Activated naive CD4-positive, alpha-beta T cell treated with anti-CD3 and anti-CD28 coated beads, Interleukin-2, amount 50 U/mL, for 16 hours (primary cell): ENCODE measurements at regions not wholly inside any gene's neighbourhood (a gene's known extent, or its start where the extent isn't known, plus 50 kb on each side); places are given as distances from the start of the nearest gene placed in this dataset.
"Not testable (repeated sequence)": the region's sequence is repeated elsewhere in the genome, so short reads cannot be mapped to it uniquely, and the experiment has no call there.

Experiments
- DNase-seq: peaks from one replicate; pipeline ENCODE4 v3.0.0-alpha.2; 2020

DNA sequence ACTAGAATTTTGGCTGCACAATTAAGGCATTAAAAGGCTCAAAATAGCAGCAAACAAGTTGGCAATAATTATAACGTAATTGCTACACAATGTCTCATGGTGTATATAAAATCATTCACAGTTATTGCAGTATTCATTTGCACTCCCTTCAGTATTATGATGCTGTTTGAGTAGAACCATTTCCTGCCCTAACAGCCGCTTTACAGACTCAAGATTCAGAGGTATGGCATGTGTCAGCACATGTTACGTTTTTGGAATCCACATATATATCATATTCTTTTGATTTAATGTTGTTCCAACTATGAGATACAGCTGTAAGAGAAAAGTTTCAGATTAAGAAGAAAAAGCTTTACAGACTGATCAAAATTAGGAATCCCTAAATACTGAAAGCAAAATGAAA lies 56.3 kb upstream of the NCKAP5 start:
- no peak for DNase-seq

DNA sequence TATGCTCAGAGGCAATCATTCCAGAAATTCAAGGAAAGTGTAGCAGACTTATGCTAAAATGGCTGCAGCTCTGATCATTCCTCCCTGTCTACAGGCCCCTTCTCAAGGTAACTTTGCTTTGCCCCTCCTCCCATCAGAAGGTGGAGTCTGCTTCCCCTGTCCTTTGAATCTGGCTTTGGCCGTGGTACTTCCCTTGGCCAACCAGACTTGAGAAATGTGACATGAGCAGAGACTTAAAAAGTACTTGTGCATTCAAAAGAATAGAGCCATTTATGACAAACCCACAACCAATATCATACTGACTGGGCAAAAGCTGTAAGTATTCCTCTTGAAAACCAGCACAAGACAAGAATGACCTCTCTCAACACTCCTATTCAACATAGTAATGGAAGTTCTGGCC lies 59.5 kb upstream of the NCKAP5 start:
- no peak for DNase-seq

DNA sequence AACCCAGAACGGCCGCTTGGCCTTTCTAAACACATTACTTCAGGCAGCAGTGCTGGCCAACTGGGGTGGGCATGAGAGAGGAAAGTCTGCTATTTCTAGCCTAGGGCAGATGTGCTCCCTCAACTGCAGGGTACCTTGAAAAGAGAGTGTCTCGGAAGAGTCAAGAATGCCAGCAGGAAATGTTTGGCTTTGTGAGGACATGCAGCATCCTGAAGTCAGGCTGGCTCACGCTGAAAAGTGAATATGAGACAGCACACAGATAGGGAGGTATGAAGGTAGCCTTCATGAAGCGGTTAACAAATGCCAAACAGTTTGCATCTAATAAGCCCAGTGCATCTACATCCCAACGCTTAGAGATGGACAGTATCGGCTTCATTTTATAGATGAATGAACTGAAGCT lies 65.0 kb upstream of the NCKAP5 start:
- no peak for DNase-seq

DNA sequence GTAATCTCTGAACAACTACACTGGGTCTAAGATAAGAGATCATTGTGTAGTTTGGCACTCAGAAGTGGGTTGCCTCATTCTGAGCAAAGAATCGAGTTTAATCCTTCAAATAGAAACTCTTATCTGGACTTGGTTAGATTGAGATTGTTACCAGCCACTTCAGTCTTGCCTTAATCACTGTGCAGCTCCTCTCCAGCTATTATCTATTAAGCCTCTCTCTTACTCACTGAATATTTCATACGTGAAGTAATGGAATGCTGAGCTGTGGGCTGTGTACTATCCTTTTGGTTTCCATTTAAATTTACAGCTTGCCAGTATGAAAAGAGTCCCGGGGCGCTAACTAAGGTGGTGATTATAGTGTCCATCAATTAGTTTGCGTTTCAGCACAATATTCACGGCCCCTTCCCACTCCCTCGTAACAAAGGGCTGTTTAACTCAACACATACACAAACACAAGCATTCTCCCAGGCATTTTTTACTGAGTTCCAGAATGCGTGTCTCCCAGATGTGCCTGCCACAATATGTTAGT lies 65.7 kb upstream of the NCKAP5 start:
- DNase-seq = no peak

DNA sequence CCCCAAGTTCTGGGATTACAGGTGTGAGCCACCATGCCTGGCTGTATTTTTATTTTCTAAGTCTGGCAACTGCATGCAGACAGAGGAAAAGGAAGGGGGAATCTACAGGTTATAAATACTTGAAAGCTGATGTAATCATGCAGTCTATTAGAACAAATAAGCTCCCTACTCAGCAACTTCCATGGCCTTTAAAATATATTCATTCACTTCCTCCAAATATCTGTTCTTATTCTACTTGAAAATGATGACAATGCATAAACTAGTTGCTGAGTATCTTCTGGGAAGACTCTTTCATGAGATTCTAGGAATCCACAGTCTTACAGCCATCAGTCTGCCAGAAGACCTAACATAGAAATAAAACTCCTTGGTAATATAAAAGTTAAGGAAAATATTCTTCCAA lies 66.9 kb upstream of the NCKAP5 start:
- DNase-seq = no peak

DNA sequence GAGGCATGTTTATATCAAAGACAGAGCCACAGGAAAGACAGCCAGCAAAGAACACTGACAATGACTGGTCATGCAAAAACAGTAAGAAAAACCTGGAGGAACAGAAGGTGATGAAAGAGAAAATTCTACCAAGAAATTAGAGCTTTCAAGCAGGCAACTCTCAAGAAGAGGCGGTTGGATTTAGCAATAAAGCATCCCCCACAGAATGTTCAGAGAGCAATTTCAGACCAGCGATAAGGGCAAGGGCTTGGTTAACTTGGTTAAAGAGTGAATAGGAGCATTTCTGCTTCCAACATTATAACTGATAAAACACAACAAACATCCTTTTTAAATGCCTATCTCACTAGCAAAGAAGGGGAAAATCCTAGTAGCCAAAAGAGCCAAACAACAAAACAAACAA lies 68.0 kb upstream of the NCKAP5 start:
- no peak for DNase-seq

DNA sequence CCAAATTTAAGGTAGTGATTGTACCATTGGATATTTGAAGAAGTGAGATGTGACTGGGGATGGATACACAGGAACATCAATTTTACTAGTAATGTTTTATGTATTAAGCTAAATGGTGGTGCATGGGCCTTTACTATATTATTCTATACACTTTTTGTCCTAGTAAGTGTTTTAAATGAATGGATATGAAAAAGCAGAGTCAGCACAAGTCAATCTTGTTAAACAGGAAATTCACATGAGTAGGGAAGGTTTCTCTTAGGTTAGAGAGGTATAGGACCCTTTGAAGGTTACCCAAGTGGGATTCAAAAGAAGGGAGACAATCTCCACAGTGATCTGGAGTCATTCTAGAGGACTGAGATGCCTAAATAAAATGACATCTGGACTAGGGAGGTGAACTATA lies 71.8 kb upstream of the NCKAP5 start:
- DNase-seq = no peak

DNA sequence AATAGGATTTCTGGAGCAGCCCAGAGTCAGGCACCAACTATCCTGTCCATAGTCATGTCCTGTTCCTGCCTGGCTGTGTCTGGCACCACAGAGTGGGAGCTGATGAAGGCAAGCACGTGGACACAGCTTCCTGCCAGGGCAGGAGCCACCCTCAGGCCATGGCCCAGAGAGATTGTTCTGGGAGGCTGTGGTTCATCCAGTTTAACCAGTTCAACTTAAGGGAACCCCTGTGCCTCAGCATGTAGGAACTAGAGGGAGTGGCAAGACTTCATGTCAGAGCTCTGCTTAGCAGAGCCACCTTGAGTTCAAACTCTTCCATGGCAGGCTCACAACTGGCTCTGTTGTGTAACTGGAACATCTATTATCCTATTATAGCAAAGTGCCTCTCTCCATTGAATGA lies 73.2 kb upstream of the NCKAP5 start:
- DNase-seq = no peak

DNA sequence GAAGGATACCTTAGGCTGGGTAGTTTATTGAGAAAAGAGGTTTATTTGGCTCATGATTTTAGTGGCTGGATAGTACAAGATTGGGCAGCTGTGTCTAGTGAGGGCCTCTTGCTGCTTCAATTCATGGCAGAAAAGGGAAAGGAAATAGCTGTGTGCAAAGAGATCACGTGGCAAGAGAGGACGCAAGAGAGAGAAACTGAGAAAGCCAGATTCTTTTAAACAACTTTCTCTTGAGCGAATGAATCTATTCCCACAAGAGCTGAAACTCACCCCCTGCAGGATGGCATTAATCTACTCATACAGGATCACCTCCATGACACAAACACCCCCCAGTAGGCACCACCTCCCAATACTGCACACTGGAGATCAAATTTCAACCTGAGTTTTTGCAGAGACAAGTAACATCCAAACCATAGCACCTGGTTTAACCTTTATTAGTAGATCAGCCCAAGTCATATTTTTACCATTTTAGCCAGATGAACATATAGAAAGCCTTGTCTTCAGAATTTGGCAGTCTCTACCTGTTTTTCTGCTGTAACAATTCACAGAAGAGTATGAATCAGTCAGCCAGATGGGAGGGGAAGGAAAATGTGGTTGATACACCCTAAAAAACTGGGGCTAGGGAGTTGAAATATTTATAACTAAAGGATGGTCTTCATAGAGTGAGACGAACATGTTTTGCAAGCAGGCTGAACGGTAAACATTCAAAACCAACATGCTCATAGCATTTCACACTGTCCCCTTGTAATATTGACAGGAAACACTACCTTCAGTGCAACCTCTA lies 73.9 kb upstream of the NCKAP5 start:
- no peak for DNase-seq

DNA sequence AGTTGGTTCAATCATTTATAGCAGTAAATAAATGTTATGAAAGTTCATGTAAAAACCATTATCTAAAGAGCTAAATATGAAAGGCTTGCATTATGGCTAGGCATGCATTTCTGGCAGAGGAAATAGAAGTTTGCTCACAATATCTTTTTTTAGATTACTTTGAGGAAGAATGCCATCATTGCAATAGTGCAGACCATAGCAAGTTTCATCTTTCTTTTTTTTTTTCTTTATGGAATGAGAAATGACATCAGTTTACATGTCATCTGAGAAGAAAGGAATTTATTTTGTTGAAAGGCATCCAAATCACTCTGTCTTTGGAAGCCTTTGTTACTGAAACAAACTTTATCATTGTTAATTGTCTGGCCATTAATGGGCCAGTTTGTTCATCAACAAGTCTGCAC lies 74.5 kb upstream of the NCKAP5 start:
- DNase-seq = no peak

DNA sequence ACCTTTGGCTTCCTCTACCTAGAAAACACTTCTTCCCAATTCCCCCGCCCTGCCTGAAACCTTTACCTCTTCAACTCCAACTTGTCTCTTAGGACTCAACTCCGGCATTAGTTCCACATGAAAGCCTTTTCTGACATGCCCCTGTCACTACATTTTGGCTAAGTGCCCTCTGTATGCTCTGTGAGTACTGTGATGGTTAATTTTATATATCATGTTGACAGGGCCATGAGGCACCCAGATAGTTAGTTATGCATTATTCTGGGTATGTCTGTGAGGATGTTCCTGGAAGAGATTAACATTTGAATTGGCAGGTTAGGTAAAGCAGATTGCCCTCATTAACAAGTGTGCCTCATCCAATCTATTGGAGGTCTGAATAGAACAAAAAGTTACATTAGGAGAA lies 75.6 kb upstream of the NCKAP5 start:
- DNase-seq = no peak

DNA sequence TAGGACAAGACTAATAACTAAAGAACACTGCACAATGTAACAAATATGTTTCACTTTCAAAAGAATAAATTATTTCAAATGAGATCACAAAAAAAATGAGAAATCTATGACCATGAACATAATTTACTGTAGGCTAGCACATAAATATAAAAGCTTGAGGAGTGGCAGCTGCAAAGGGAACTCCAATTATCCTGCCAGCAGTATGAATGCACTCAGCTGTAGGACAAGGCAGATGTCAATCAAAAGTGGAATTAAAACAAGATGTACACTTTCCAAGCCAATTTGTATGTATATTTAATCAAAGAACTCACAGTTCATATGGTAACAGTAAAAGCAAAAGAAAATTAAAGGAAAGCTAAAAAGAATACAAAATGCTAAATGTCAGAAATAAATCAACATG lies 76.6 kb upstream of the NCKAP5 start:
- no peak for DNase-seq

DNA sequence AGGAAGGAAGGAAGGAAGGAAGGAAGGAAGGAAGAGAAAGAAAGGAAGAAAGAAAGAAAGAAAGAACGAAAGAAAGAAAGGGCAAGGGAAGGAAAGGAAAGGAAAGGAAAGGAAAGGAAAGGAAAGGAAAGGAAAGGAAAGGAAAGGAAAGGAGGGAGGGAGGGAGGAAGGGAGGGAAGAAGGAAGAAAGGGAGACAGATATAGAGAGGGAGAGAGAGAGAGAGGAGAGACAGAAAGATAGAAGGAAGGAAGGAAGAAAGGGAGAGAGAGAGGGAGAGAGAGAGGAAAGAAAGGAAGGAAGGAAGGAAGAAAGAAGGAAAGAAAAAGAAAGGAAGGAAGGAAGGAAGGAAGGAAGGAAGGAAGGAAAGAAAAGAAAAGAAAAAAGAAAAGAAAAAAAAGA lies 79.1 kb upstream of the NCKAP5 start:
- not testable (repeated sequence) for DNase-seq

DNA sequence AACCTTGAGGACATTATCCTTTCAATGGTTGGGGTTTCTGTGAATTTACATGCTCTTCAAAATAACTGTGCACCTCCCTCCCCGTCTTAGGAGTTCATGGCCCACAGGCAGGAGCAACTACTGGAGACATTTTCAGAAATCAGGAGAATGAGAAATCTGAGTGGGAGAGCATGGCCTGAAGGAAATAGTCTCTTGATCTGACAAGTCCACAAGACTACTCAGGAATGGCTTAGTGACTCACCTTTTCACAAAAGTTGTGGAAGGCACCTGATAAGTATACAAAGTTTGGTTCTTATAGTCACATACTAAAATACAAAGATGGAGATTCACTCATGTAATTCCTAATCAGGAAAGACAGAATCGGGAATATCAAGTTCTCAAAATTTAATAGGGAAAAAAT lies 83.6 kb upstream of the NCKAP5 start:
- no peak for DNase-seq

DNA sequence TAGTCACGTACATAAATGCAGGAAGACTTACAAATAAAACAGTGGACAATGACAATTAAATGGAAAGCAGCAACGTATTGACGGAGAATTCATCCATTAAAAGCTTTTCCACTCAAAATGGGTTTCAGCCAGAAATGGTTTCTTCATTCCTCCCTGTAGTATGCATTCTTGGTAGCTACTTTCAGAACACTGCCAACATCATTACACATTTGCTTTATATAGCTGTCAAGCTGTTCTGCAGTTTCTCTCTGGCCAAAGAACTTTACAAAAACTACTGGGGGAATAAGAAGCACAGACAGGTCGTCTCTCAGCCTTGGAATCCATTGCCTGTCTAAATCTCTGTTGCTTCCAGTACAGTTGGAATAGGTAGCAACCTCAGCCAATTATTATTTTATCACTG lies 84.1 kb upstream of the NCKAP5 start:
- no peak for DNase-seq

DNA sequence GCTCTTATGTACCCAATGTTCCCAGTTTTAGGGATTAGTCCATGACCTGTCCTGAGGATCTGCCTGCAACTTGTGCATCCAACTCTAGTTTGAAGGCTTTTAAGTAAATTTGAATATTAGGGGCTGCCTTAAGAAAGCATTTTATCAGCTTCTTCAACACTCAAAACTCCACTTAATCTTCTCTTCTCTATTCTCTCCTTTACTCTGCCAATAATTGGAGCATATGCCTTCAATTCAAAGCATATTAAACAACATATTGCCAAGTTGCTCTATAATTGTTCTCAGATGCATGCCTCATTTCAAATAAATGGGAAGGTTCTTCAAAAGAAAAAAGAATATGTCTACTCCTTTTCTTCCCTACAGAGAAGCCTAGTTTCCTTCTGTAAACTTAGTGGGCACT lies 84.8 kb upstream of the NCKAP5 start:
- no peak for DNase-seq

DNA sequence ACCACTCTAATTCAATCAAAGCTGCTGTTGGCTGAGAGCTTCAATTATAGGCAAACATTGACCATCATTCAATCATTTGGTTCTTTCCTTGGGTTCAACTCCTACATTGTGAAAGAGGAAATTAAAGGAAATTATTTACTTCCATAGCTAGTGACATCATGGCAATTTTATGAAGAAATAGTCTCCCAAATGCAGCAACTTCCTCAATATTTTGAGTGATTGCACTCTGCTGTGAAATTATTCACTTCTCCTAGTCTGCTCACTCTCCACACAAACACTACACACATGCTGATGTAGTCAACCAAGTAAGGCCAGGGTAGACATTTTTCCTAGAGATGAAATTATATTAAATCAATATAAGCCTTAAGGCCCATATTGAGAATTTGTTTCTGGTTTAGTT lies 86.7 kb upstream of the NCKAP5 start:
- DNase-seq = no peak

DNA sequence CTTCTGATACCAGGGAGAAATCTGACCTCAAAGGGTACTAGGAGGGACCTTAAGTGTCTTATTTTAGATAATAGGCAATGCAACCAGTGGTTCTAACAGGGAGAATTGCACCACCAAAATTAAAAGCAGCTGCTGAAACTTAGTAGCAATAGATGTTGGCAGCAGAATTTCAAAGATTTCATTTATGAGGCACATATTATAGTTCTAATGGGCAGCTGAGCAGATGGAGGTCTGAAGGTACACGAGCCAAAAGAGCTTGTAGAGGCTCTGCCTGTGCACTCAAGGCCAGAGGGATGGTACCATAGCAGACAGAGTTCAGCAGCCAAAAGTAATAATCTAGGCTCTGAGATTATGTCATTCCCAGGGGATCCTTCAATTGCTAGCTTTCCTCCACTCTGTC lies 87.3 kb upstream of the NCKAP5 start:
- DNase-seq = no peak

DNA sequence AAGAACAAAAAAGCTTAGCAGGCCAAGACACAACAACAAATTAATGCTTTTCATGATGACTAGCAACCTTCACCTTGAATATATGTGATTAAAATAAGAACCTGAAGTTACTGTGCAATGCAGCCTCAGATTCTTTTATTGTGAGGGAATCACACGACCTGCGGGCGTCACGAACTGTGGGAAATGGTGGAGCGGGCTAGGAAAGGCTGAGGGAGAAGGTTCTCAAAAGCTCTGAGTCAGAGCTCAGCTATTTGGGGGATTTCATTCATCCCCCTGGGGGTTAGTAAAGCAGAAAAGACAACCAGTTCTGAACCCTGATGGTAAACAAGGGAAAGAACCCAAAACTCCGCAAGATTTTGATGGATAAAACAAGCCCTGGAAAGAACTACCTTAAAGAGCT lies 89.3 kb upstream of the NCKAP5 start:
- no peak for DNase-seq

DNA sequence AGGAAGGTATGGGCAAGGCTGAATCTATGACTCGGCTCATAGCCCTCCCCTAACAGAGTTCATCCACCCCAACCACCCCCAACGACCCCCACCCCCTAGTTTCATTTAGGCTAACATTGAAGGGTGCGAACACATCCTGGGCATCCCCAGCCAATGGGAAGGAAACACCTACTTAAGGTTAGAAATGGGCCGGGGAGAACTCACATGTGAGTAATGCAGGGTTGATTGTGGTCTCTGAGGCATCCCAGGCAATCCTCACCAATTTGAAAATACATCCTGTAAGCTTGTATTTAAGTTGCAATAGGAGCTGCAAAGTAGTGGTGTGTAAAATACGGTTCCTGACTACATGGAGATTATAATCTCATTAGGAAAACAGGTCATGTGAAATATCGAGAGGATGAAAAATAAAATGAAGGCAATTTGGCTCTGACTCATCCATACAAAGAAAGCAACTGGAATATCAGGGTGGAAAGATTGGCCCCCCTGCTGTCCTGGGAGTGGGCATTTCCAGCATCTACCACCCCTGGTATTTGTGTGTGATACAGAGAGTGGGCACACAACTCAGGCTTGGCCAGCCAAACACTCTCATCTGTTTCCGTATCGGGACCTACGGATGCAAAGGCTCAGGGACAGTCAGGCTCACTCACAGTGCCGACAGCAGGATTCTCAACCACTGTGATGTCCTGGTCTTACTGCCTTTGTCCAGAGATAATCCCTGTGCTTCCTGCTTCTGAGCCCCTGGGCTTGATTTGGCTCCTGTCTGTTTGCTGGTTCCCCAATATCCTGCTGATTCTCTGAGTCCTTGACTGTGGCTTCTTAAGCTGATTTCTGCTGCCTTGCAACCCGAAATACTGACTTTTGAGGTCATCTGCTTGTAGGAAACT lies 90.0 kb upstream of the NCKAP5 start:
- DNase-seq = no peak

DNA sequence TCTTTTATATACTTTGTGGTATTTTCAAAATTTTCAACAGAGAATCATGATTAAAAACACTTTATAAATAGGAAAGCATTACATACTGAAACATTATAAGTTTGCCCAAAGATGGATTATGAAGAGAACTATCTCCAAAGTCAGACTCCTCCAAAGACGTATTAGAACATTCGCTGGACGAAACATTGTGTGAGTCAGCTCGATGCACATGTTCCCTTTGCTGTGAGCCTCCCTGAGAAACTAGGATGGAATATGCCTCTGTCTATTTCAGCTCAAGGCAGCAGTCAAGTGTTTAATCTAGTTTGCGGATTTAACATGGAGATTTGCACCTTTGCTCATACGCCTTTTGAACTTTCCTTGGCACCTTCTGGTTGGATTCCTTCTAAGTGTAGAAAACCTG lies 92.2 kb upstream of the NCKAP5 start:
- DNase-seq = no peak

DNA sequence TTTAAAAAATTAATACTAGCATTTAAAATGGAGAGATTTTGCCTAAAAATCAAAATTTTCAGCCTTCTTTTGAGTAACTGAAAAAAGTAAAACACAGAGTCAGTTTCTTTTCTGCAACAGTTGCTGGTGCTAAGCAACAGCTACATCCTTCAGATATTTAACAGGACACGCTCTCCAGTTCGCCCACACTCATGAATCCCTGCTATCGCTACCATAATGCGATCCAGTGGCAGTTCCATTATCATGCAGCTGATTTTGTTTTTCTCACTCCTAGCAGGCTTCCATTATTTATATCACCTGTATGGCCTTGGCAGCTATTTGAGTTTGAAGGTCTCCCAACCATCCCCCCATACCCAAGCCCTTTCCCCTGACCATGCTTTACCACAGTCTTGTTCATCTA lies 93.1 kb upstream of the NCKAP5 start:
- no peak for DNase-seq

DNA sequence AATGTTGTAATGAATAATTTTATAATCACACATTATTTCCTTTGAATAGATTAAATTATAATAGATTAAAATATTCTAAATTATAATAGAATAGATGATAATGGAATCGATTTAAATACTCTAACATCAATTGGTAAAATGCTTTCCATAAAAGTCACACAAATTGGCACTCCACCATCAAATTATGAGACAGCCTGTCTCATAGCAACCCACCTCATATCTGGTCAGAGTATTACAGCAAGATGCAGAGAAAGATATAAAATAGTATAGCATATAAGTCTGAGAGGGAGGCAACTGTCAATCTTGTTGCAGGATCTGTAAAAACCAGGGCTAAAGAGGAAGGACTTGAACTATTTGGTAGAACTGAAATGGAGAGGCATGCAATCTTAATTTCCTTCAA lies 98.4 kb upstream of the NCKAP5 start:
- DNase-seq = no peak

DNA sequence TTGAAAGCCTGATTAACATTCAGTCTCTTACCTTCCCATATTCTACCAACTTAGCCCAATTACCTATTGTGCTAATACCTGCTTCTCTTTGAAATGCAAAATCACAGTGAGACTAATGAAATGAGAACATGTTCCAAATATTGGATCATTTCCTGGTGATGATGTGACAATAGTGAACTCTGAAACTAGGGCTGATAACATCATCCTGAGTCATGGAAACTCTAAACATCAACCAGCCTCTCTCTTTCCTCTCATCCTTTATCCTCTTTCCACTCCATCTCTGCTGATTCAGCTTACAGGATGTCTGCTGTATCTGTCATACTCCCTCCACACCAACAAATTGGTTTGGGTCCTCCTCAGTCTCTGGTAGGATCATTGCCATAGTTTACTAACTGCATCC lies 98.8 kb upstream of the NCKAP5 start:
- no peak for DNase-seq
